ENCODE measurements at regions not wholly inside any gene's neighbourhood (a gene's known extent, or its start where the extent isn't known, plus 50 kb on each side); places are given as distances from the start of the nearest gene placed in this dataset.

DNA sequence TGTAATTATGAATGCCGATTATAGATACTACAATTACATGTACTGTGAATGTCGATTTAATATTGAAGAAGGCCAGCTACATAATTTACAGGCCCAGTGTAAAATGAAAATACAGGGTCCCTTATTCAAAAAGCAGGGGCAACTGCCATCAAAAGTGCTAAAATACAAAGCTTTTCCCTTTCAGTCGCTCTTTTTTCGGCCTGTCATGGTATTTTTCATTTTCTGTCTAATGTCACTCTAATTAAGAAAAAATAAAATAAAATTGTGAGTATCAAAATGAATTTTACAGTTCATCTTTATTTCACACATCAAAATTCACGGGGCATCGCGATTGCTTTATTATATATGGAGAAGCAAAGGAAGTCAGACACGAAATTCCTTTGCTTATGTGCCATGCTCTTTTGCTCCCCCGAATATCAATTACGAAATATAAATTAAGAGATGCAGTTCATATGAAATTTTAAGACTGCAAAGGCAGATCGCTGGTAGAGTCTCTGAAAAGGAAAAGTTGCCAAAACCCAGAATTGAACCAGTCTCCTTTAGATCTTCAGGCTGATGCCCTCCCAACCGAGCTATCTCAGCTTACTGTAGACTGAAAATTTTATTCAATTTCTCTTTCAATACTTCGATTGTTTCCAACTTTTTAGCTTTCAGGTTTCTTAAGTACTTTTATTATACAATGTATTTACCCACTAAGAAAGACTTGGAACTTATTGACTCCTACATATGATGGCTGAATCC, 197.0 kb downstream of the TRIM27 start:
- H3K4me3 Mint-ChIP-seq, result no peak overlapping the region
- no peak for DNase-seq
- H3K27ac Mint-ChIP-seq, result no peak overlapping the region
- H3K4me1 Mint-ChIP-seq (ENCODE audit: low read depth), result peaks cover 25% of the 10 kb centered on the region
- H3K36me3 Mint-ChIP-seq (ENCODE audit: insufficient read depth in 2 of 2), result peaks cover 8 to 10% of the 10 kb centered on the region in 2 donors
- H3K9me3 Mint-ChIP-seq, result peaks cover 0 to 2% of the 10 kb centered on the region in 2 donors
- ATAC-seq (replicated peaks in 1 of 2), result no peak
- peaks cover 93% of the 10 kb centered on the region for H3K27me3 Mint-ChIP-seq (ENCODE audit: low read depth)

DNA sequence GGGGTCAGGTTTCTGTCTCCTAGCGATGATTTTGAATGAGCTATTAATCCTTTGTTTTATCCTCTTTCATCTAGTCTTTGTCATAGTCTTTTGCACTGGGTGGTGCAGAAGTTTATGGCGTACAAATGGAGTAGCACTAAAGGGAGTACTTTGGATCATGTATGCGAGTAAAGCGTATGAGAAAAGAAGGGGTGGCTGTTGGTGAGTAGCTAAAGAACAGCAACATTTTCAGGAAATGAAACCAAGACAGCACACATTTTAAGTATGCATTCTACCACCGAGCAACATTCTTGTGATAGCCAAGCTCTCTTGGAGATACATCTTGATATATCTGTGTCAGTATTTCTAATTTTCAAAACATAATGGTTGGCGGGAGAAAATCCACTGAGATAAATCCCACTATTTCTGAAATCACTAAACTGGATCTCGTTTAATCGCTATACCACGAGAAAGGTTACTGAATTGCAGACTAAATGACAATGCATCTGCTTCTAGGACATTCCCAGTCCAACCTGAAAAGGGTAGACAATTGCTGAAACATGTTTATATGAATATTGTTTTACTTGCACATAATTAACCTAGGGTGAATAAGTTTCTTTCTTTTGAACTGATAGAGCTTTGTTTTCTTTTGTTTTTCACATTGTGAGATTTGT, 196.1 kb downstream of the TRIM27 start:
- Mint-ChIP-seq H3K9me3 (peaks cover 0 to 2% of the 10 kb centered on the region in 2 donors), H3K27ac (peak overlapping the region; percentile 93), H3K27me3 (ENCODE audit: low read depth) (peaks cover 93% of the 10 kb centered on the region), H3K4me3 (peak overlapping the region; percentile 86 to 99), H3K4me1 (ENCODE audit: low read depth) (peaks cover 25% of the 10 kb centered on the region), H3K36me3 (ENCODE audit: insufficient read depth in 2 of 2) (peaks cover 8 to 10% of the 10 kb centered on the region in 2 donors)
- no peak for DNase-seq
- no peak for ATAC-seq (replicated peaks in 1 of 2)

GRCh38 chr6:28729501-28730402, 194.0 kb downstream of the TRIM27 start:
- peaks cover 3 to 7% of the 10 kb centered on the region in 2 donors for H3K9me3 Mint-ChIP-seq
- H3K27me3 Mint-ChIP-seq (ENCODE audit: low read depth), result peaks cover 99% of the 10 kb centered on the region
- H3K27ac Mint-ChIP-seq, result peak overlapping the region; percentile 100
- H3K4me1 Mint-ChIP-seq (ENCODE audit: low read depth), result peaks cover 35% of the 10 kb centered on the region
- peaks cover 15 to 17% of the 10 kb centered on the region in 2 donors for H3K36me3 Mint-ChIP-seq (ENCODE audit: insufficient read depth in 2 of 2)
- H3K4me3 Mint-ChIP-seq, result peak overlapping the region; percentile 86 to 99
- no peak for ATAC-seq (replicated peaks in 1 of 2)
- DNase-seq, result no peak

- Mint-ChIP-seq H3K4me1 (ENCODE audit: low read depth) (peaks cover 41% of the 10 kb centered on the region), H3K4me3 (no peak overlapping the region), H3K36me3 (ENCODE audit: insufficient read depth in 2 of 2) (peaks cover 19 to 21% of the 10 kb centered on the region in 2 donors), H3K27me3 (ENCODE audit: low read depth) (peaks cover 100% of the 10 kb centered on the region), H3K9me3 (peaks cover 4 to 11% of the 10 kb centered on the region in 2 donors), H3K27ac (no peak overlapping the region)
- DNase-seq (no peak), ATAC-seq (replicated peaks in 1 of 2) (no peak)
Observed at GRCh38 chr6:28732052-28732451, 191.7 kb downstream of the TRIM27 start.

- DNase-seq, result no peak
- peaks cover 44% of the 10 kb centered on the region for H3K4me1 Mint-ChIP-seq (ENCODE audit: low read depth)
Observed at GRCh38 chr6:28734443-28734959, 189.3 kb downstream of the TRIM27 start.

GRCh38 chr6:28736121-28736520, 187.7 kb downstream of the TRIM27 start:
- no peak for ATAC-seq (replicated peaks in 1 of 2)
- peaks cover 6 to 16% of the 10 kb centered on the region in 2 donors for H3K9me3 Mint-ChIP-seq
- H3K4me3 Mint-ChIP-seq, result no peak overlapping the region
- H3K4me1 Mint-ChIP-seq (ENCODE audit: low read depth), result peaks cover 36% of the 10 kb centered on the region
- H3K27me3 Mint-ChIP-seq (ENCODE audit: low read depth), result peaks cover 85% of the 10 kb centered on the region
- peaks cover 19 to 25% of the 10 kb centered on the region in 2 donors for H3K36me3 Mint-ChIP-seq (ENCODE audit: insufficient read depth in 2 of 2)
- H3K27ac Mint-ChIP-seq, result no peak overlapping the region
- DNase-seq, result no peak

More at GRCh38 chr6:28734443-28734959, 189.3 kb downstream of the TRIM27 start:
- peaks cover 6 to 16% of the 10 kb centered on the region in 2 donors for H3K9me3 Mint-ChIP-seq
- H3K27ac Mint-ChIP-seq, result no peak overlapping the region
- H3K4me3 Mint-ChIP-seq, result no peak overlapping the region
- peaks cover 97% of the 10 kb centered on the region for H3K27me3 Mint-ChIP-seq (ENCODE audit: low read depth)
- H3K36me3 Mint-ChIP-seq (ENCODE audit: insufficient read depth in 2 of 2), result peaks cover 21 to 28% of the 10 kb centered on the region in 2 donors
- no peak for ATAC-seq (replicated peaks in 1 of 2)

DNA sequence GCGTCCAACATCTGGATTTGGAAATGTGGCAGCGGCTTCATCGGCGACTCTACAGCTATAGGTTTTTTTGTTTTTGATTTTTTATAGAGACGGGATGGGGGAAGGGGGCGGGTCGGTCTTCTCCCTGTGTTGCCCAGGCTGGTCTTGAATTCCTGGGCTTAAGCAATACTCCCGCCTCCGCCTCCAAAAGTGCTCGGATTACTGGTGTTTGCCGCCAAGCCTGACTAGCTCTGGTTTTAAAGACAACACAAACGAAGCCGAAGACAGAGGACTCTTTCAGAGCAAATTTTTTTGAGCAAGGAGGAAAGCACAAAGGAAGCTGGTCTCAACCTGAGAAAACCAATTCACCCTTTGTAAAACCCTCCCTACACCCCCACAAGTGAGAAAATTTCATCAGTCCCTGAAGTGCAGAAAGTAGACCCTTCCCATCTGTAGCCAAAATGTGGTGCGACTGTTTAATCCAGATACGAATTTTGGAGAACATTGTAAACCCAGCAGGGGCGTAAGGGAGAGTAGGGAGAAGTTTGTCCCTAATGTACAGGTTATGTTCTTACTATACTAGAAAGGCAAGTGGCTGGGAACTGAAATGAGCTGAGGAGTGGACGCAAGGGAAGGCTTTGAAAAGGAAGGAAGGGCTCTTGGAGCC, 185.9 kb downstream of the TRIM27 start:
- H3K9me3 Mint-ChIP-seq, result peaks cover 6 to 16% of the 10 kb centered on the region in 2 donors
- ATAC-seq (replicated peaks in 1 of 2) (no peak), DNase-seq (no peak)
- peaks cover 78% of the 10 kb centered on the region for H3K27me3 Mint-ChIP-seq (ENCODE audit: low read depth)
- no peak overlapping the region for H3K27ac Mint-ChIP-seq
- peak overlapping the region; percentile 27 to 57 for H3K4me3 Mint-ChIP-seq
- peaks cover 36% of the 10 kb centered on the region for H3K4me1 Mint-ChIP-seq (ENCODE audit: low read depth)
- H3K36me3 Mint-ChIP-seq (ENCODE audit: insufficient read depth in 2 of 2), result peaks cover 21 to 27% of the 10 kb centered on the region in 2 donors

- Mint-ChIP-seq H3K27ac (peak overlapping the region; percentile 16), H3K36me3 (ENCODE audit: insufficient read depth in 2 of 2) (peaks cover 21 to 26% of the 10 kb centered on the region in 2 donors), H3K9me3 (peaks cover 6 to 16% of the 10 kb centered on the region in 2 donors), H3K4me3 (peak overlapping the region; percentile 23 to 57), H3K27me3 (ENCODE audit: low read depth) (peaks cover 78% of the 10 kb centered on the region), H3K4me1 (ENCODE audit: low read depth) (peaks cover 36% of the 10 kb centered on the region)
- DNase-seq, result no peak
- ATAC-seq (replicated peaks in 1 of 2), result no peak
Observed at GRCh38 chr6:28738396-28738765, 185.4 kb downstream of the TRIM27 start.

- no peak overlapping the region for H3K4me3 Mint-ChIP-seq
- H3K9me3 Mint-ChIP-seq, result peaks cover 2 to 7% of the 10 kb centered on the region in 2 donors
- peaks cover 26% of the 10 kb centered on the region for H3K4me1 Mint-ChIP-seq (ENCODE audit: low read depth)
- ATAC-seq (replicated peaks in 1 of 2) (no peak), DNase-seq (no peak)
- peaks cover 12 to 16% of the 10 kb centered on the region in 2 donors for H3K36me3 Mint-ChIP-seq (ENCODE audit: insufficient read depth in 2 of 2)
- peaks cover 71% of the 10 kb centered on the region for H3K27me3 Mint-ChIP-seq (ENCODE audit: low read depth)
- H3K27ac Mint-ChIP-seq, result no peak overlapping the region
Observed at GRCh38 chr6:28741363-28741762, 182.4 kb downstream of the TRIM27 start.

GRCh38 chr6:28742668-28743270, 181.0 kb downstream of the TRIM27 start:
- H3K4me3 Mint-ChIP-seq, result peak overlapping the region in 1 of 2 donors; percentile 46
- ATAC-seq (replicated peaks in 1 of 2), result peak; percentile 17 to 39

DNA sequence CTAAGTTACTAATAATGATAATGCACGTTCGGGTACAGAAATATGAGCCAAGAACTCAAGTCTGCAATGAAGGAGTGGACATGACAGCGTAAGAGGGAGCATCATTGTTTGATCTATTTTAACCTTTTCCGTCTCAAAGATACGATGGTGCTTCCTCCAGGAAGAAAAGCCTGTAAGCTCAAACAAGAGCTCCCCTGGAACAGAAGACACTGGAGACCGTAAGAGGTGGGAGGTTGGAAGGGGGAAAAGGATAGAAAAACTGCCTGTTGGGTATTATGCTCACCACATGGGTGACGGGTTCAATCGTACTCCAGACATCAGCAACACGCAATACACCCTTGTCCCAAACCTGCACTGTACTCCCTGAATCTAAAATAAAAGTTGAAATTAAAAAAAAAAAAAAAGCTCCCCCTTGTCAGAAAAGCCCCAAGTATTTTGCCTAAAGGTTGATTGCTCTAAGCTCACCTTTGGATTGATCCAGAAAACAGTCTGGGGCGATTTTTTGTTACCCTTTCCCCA, 180.5 kb downstream of the TRIM27 start:
- DNase-seq (no peak), ATAC-seq (replicated peaks in 1 of 2) (no peak)
- peaks cover 7% of the 10 kb centered on the region for H3K4me1 Mint-ChIP-seq (ENCODE audit: low read depth)
- peaks cover 70% of the 10 kb centered on the region for H3K27me3 Mint-ChIP-seq (ENCODE audit: low read depth)
- no peak overlapping the region for H3K27ac Mint-ChIP-seq
- H3K4me3 Mint-ChIP-seq, result peak overlapping the region in 1 of 2 donors; percentile 46
- H3K36me3 Mint-ChIP-seq (ENCODE audit: insufficient read depth in 2 of 2), result peaks cover 3 to 11% of the 10 kb centered on the region in 2 donors
- H3K9me3 Mint-ChIP-seq, result peaks cover 0 to 5% of the 10 kb centered on the region in 2 donors

More at GRCh38 chr6:28742668-28743270, 181.0 kb downstream of the TRIM27 start:
- DNase-seq, result peak; percentile 12 to 21
- peaks cover 71% of the 10 kb centered on the region for H3K27me3 Mint-ChIP-seq (ENCODE audit: low read depth)
- peaks cover 7 to 14% of the 10 kb centered on the region in 2 donors for H3K36me3 Mint-ChIP-seq (ENCODE audit: insufficient read depth in 2 of 2)
- no peak overlapping the region for H3K27ac Mint-ChIP-seq
- peaks cover 13% of the 10 kb centered on the region for H3K4me1 Mint-ChIP-seq (ENCODE audit: low read depth)
- peaks cover 2 to 7% of the 10 kb centered on the region in 2 donors for H3K9me3 Mint-ChIP-seq
